Fibroblast of the aortic adventitia (primary cell): ENCODE measurements at regions not wholly inside any gene's neighbourhood (a gene's known extent, or its start where the extent isn't known, plus 50 kb on each side); places are given as distances from the start of the nearest gene placed in this dataset.

Experiments used
- DNase-seq: peaks from one replicate; pipeline ENCODE4 v3.0.0-alpha.2; 2010; ENCODE audit warnings: low read depth
- H3K4me3 ChIP-seq: 2 replicates; pipeline ENCODE4 v1.5.1; 2011; ENCODE audit warnings: low read depth, mild to moderate bottlenecking, control low read depth, low read length, moderate library complexity
- CTCF ChIP-seq: IDR thresholded peaks from 2 replicates; pipeline ENCODE4 v1.5.1; 2011; ENCODE audit warnings: mild to moderate bottlenecking, low read length, control low read depth, inconsistent platforms; ENCODE audit not compliant: insufficient read depth

- DNase-seq = peak; percentile 24
- TF ChIP-seq CTCF = no peak
- H3K4me3 ChIP-seq = no peak overlapping the region
Observed at GRCh38 chr1:14390816-14391215, 207.7 kb upstream of the KAZN start.

- TF ChIP-seq CTCF = no peak
- no peak overlapping the region for H3K4me3 ChIP-seq
- DNase-seq = no peak
Observed at GRCh38 chr1:14392161-14392858, 206.2 kb upstream of the KAZN start.

- no peak for TF ChIP-seq CTCF
- no peak overlapping the region for H3K4me3 ChIP-seq
- no peak for DNase-seq
Observed at GRCh38 chr1:14392859-14393365, 205.6 kb upstream of the KAZN start.

- no peak for TF ChIP-seq CTCF
- no peak overlapping the region for H3K4me3 ChIP-seq
- no peak for DNase-seq
Observed at GRCh38 chr1:14396100-14396499, 202.4 kb upstream of the KAZN start.

- H3K4me3 ChIP-seq = no peak overlapping the region
- no peak for TF ChIP-seq CTCF
- DNase-seq = no peak
Observed at GRCh38 chr1:14403961-14404645, 194.4 kb upstream of the KAZN start.

- no peak for TF ChIP-seq CTCF
- no peak overlapping the region for H3K4me3 ChIP-seq
- DNase-seq = no peak
Observed at GRCh38 chr1:14404862-14405301, 193.6 kb upstream of the KAZN start.

GRCh38 chr1:14412235-14412634, 186.2 kb upstream of the KAZN start:
- H3K4me3 ChIP-seq = no peak overlapping the region
- TF ChIP-seq CTCF = no peak
- DNase-seq = no peak
